DOHH2 (cell line): ENCODE measurements at regions not wholly inside any gene's neighbourhood (a gene's known extent, or its start where the extent isn't known, plus 50 kb on each side); places are given as distances from the start of the nearest gene placed in this dataset.

Source experiments
- H3F3A ChIP-seq: fragments of 200-600 bp; sonication (generic), shearing (Covaris generic); 2 replicates; pipeline ENCODE4 v1.6.0; 2016; ENCODE audit warnings: antibody characterized with exemption, mild to moderate bottlenecking; ENCODE audit not compliant: control insufficient read depth, insufficient read depth
- H3K27ac ChIP-seq: fragments of 200-600 bp; sonication (generic); 2 replicates; pipeline ENCODE4 v1.5.1; 2014; ENCODE audit warnings: low read depth, mild to moderate bottlenecking, low read length, moderate library complexity
- H3K27me3 ChIP-seq: fragments of 200-600 bp; sonication (generic); 2 replicates; pipeline ENCODE4 v1.6.1; 2014; ENCODE audit warnings: mild to moderate bottlenecking, low read length, mixed read lengths; ENCODE audit not compliant: control insufficient read depth
- H3K36me3 ChIP-seq: fragments of 200-600 bp; sonication (generic); 2 replicates; pipeline ENCODE4 v1.6.1; 2014; ENCODE audit warnings: mild to moderate bottlenecking, low read length, moderate library complexity, mixed read lengths; ENCODE audit not compliant: control insufficient read depth
- H3K4me1 ChIP-seq: fragments of 200-600 bp; sonication (generic); 2 replicates; pipeline ENCODE4 v1.6.1; 2014; ENCODE audit warnings: mild to moderate bottlenecking, low read length, mixed read lengths; ENCODE audit not compliant: control insufficient read depth
- H3K4me2 ChIP-seq: fragments of 200-600 bp; sonication (generic); 2 replicates; pipeline ENCODE4 v1.6.0; 2014; ENCODE audit warnings: mild to moderate bottlenecking, low read length, moderate library complexity
- H3K4me3 ChIP-seq: fragments of 200-600 bp; sonication (generic); 2 replicates; pipeline ENCODE4 v1.5.1; 2014; ENCODE audit warnings: mild to moderate bottlenecking, low read length, mixed read lengths
- H3K79me2 ChIP-seq: fragments of 200-600 bp; sonication (generic); 2 replicates; pipeline ENCODE4 v1.6.1; 2014; ENCODE audit warnings: mild to moderate bottlenecking, low read length, mixed read lengths; ENCODE audit not compliant: control insufficient read depth
- H3K9me2 ChIP-seq: fragments of 200-600 bp; sonication (generic); replicated peaks from 2 replicates; pipeline ENCODE4 v1.6.1; 2014; ENCODE audit warnings: mild to moderate bottlenecking, low read length, mixed read lengths; ENCODE audit not compliant: control insufficient read depth
- H3K9me3 ChIP-seq: fragments of 200-600 bp; sonication (generic); 2 replicates; pipeline ENCODE4 v1.6.1; 2014; ENCODE audit warnings: antibody characterized with exemption, low read length, mixed read lengths; ENCODE audit not compliant: control insufficient read depth, insufficient read depth
- H4K20me1 ChIP-seq: fragments of 200-600 bp; sonication (generic); 2 replicates; pipeline ENCODE4 v1.6.0; 2014; ENCODE audit warnings: low read depth, mild to moderate bottlenecking, antibody characterized with exemption, low read length, moderate library complexity; ENCODE audit not compliant: control insufficient read depth, insufficient read depth
- CTCF ChIP-seq: fragments of 200-600 bp; sonication (generic); IDR thresholded peaks from one replicate; pipeline ENCODE4 v1.5.1; 2014; ENCODE audit warnings: antibody characterized with exemption, mild to moderate bottlenecking, low read depth, low read length; ENCODE audit not compliant: poor library complexity, severe bottlenecking
- EZH2phosphoT487 ChIP-seq: fragments of 200-600 bp; sonication (generic); IDR thresholded peaks from 2 replicates; pipeline ENCODE4 v1.6.1; 2017; ENCODE audit warnings: borderline replicate concordance, mild to moderate bottlenecking, antibody characterized with exemption, low read length, moderate library complexity, mixed read lengths

GRCh38 chr2:166802475-166802874 lies 85.8 kb upstream of the XIRP2 start:
- no peak for TF ChIP-seq EZH2phosphoT487
- no peak for TF ChIP-seq CTCF
- Histone ChIP-seq H3K79me2 (no peaks in the 10 kb centered on the region), H3K36me3 (no peaks in the 10 kb centered on the region), H4K20me1 (no peaks in the 10 kb centered on the region), H3K4me2 (peak overlapping the region; percentile 1; the same call in 1 of the 2 replicates), H3K27me3 (no peaks in the 10 kb centered on the region), H3K4me1 (peaks cover 11% of the 10 kb centered on the region), H3K9me2 (no peaks in the 10 kb centered on the region), H3F3A (no peaks in the 10 kb centered on the region), H3K4me3 (no peak overlapping the region), H3K9me3 (no peaks in the 10 kb centered on the region), H3K27ac (no peak overlapping the region)

GRCh38 chr2:166792808-166793207 lies 95.5 kb upstream of the XIRP2 start:
- no peaks in the 10 kb centered on the region for H3K4me1 ChIP-seq
- no peaks in the 10 kb centered on the region for H3K79me2 ChIP-seq
- no peaks in the 10 kb centered on the region for H3K9me2 ChIP-seq
- H3K36me3 ChIP-seq, result no peaks in the 10 kb centered on the region
- no peak overlapping the region for H3K27ac ChIP-seq
- no peaks in the 10 kb centered on the region for H4K20me1 ChIP-seq
- H3K9me3 ChIP-seq, result no peaks in the 10 kb centered on the region
- TF ChIP-seq CTCF (no peak), EZH2phosphoT487 (no peak)
- no peaks in the 10 kb centered on the region for H3K27me3 ChIP-seq
- no peak overlapping the region for H3K4me2 ChIP-seq
- no peaks in the 10 kb centered on the region for H3F3A ChIP-seq
- no peak overlapping the region for H3K4me3 ChIP-seq

GRCh38 chr2:166786707-166787106 lies 101.6 kb upstream of the XIRP2 start:
- Histone ChIP-seq H3K9me2 (no peaks in the 10 kb centered on the region), H3K36me3 (no peaks in the 10 kb centered on the region), H3K4me3 (no peak overlapping the region), H3K27me3 (no peaks in the 10 kb centered on the region), H3F3A (no peaks in the 10 kb centered on the region), H4K20me1 (no peaks in the 10 kb centered on the region), H3K4me1 (no peaks in the 10 kb centered on the region), H3K4me2 (no peak overlapping the region), H3K27ac (no peak overlapping the region), H3K9me3 (no peaks in the 10 kb centered on the region), H3K79me2 (no peaks in the 10 kb centered on the region)
- no peak for TF ChIP-seq CTCF
- no peak for TF ChIP-seq EZH2phosphoT487
